WI38 (cell line): ENCODE measurements at regions not wholly inside any gene's neighbourhood (a gene's known extent, or its start where the extent isn't known, plus 50 kb on each side); places are given as distances from the start of the nearest gene placed in this dataset.
"Not testable (repeated sequence)": the region's sequence is repeated elsewhere in the genome, so short reads cannot be mapped to it uniquely, and the experiment has no call there.

ENCODE experiments used
- H3K4me3 ChIP-seq: 2 replicates; pipeline ENCODE4 v1.5.1; 2011; ENCODE audit warnings: low read depth, mild to moderate bottlenecking, control low read depth, low read length
- CTCF ChIP-seq: IDR thresholded peaks from 2 replicates; pipeline ENCODE4 v1.5.1; 2012; ENCODE audit warnings: low read depth, mild to moderate bottlenecking, control low read depth, low read length

- H3K4me3 ChIP-seq, result not testable (repeated sequence)
Measured at GRCh38 chr16:29250923-29251434, 155.5 kb downstream of the NPIPB11 start.

GRCh38 chr16:29250469-29250868, 156.0 kb downstream of the NPIPB11 start:
- H3K4me3 ChIP-seq, result not testable (repeated sequence)

GRCh38 chr16:29248940-29249318, 157.6 kb downstream of the NPIPB11 start:
- not testable (repeated sequence) for H3K4me3 ChIP-seq

GRCh38 chr16:29248306-29248939, 158.1 kb downstream of the NPIPB11 start:
- not testable (repeated sequence) for H3K4me3 ChIP-seq

GRCh38 chr16:29246091-29246490, 160.4 kb downstream of the NPIPB11 start:
- H3K4me3 ChIP-seq, result not testable (repeated sequence)

GRCh38 chr16:29237971-29238370, 168.5 kb downstream of the NPIPB11 start:
- no peak overlapping the region for H3K4me3 ChIP-seq
- TF ChIP-seq CTCF, result no peak

GRCh38 chr16:29237495-29237894, 169.0 kb downstream of the NPIPB11 start:
- H3K4me3 ChIP-seq, result not testable (repeated sequence)

- not testable (repeated sequence) for H3K4me3 ChIP-seq
Measured at GRCh38 chr16:29237023-29237422, 169.5 kb downstream of the NPIPB11 start.

GRCh38 chr16:29235836-29236370, 170.6 kb downstream of the NPIPB11 start:
- not testable (repeated sequence) for H3K4me3 ChIP-seq

GRCh38 chr16:29234536-29235275, 171.8 kb downstream of the NPIPB11 start:
- not testable (repeated sequence) for H3K4me3 ChIP-seq

- not testable (repeated sequence) for H3K4me3 ChIP-seq
Measured at GRCh38 chr16:29233705-29234404, 172.7 kb downstream of the NPIPB11 start.

GRCh38 chr16:29232811-29233704, 173.5 kb downstream of the NPIPB11 start:
- no peak for TF ChIP-seq CTCF
- no peak overlapping the region for H3K4me3 ChIP-seq

GRCh38 chr16:29232160-29232705, 174.3 kb downstream of the NPIPB11 start:
- not testable (repeated sequence) for H3K4me3 ChIP-seq
